Colonic mucosa (tissue), 4 donors: ENCODE measurements at regions not wholly inside any gene's neighbourhood (a gene's known extent, or its start where the extent isn't known, plus 50 kb on each side); places are given as distances from the start of the nearest gene placed in this dataset.

ENCODE experiments used
- DNase-seq: peaks from one replicate; pipeline ENCODE4 v3.0.0-alpha.2; 2020
- H3K27ac ChIP-seq: fragments of 200-600 bp; one replicate; pipeline ENCODE4 v1.8.0; 2021
- H3K27me3 ChIP-seq: fragments of 200-600 bp; one replicate; pipeline ENCODE4 v1.8.0; 2021
- H3K36me3 ChIP-seq: fragments of 200-600 bp; one replicate; pipeline ENCODE4 v1.8.0; 2021
- H3K4me1 ChIP-seq: fragments of 200-600 bp; one replicate; pipeline ENCODE4 v1.8.0; 2021; ENCODE audit warnings: mild to moderate bottlenecking
- H3K4me3 ChIP-seq: fragments of 200-600 bp; one replicate; pipeline ENCODE4 v1.8.0; 2021
- H3K9ac ChIP-seq, 2 donors: one replicate each; pipeline ENCODE4 v1.7.0; 2013; ENCODE audit warnings: control low read depth in 2 of 2, low read depth in 2 of 2, low read length in 2 of 2
- H3K9me3 ChIP-seq: fragments of 200-600 bp; one replicate; pipeline ENCODE4 v1.8.0; 2021
- intact Hi-C: fragments of 100-400 bp; cut with DNase I; formaldehyde crosslinking; loops from one replicate; pipeline ENCODE4 v1.14.1; 2022
- TF ChIP-seq, protein P1 (sequence below): fragments of 200-600 bp; IDR thresholded peaks from one replicate; pipeline ENCODE4 v1.8.0; 2022; ENCODE audit warnings: antibody characterized with exemption, mild to moderate bottlenecking
- donor health status: healthy.
- donor health status: DM: no; HTN: no; CAD: no.
- donor health status: DM: no; HTN: no; CAD: no.

DNA sequence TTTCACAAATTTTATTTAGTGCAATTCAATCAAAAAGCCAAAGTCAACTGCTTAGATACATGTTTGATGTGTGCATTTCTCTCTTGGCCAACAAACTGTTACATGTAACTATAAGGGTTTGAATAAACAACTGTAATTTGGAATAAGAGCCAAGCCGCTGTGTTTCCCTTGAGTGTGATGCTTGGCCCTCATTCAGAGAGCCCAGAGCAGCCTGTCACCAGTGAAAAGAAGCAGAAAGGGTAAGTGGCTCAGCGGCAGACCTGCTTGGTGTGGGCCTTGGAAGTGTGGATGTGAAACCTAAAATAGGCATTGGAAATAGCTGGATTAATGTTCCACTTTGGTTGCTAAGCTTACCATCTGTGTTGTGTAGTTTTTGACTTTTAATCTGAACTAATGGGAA is 924.6 kb downstream of the OLFM4 start:
- Histone ChIP-seq H3K4me1 (no peaks in the 10 kb centered on the region), H3K36me3 (no peaks in the 10 kb centered on the region), H3K9ac (no peak overlapping the region), H3K9me3 (no peaks in the 10 kb centered on the region), H3K4me3 (no peak overlapping the region), H3K27me3 (no peaks in the 10 kb centered on the region), H3K27ac (no peak overlapping the region)
- TF ChIP-seq, protein P1, sequence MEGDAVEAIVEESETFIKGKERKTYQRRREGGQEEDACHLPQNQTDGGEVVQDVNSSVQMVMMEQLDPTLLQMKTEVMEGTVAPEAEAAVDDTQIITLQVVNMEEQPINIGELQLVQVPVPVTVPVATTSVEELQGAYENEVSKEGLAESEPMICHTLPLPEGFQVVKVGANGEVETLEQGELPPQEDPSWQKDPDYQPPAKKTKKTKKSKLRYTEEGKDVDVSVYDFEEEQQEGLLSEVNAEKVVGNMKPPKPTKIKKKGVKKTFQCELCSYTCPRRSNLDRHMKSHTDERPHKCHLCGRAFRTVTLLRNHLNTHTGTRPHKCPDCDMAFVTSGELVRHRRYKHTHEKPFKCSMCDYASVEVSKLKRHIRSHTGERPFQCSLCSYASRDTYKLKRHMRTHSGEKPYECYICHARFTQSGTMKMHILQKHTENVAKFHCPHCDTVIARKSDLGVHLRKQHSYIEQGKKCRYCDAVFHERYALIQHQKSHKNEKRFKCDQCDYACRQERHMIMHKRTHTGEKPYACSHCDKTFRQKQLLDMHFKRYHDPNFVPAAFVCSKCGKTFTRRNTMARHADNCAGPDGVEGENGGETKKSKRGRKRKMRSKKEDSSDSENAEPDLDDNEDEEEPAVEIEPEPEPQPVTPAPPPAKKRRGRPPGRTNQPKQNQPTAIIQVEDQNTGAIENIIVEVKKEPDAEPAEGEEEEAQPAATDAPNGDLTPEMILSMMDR: no peak
- DNase-seq: no peak
- intact Hi-C loops: no loop called here
